Trophoblast cell (in vitro differentiated cells and primary cell): ENCODE measurements at regions not wholly inside any gene's neighbourhood (a gene's known extent, or its start where the extent isn't known, plus 50 kb on each side); places are given as distances from the start of the nearest gene placed in this dataset.

Experiments used
- DNase-seq, 2 donors: peaks; one replicate each; pipeline ENCODE4 v3.0.0-alpha.2; 2016
- H2AFZ ChIP-seq: 2 replicates; pipeline ENCODE4 v1.6.1; 2013; ENCODE audit warnings: low read length, moderate library complexity, mild to moderate bottlenecking; ENCODE audit not compliant: insufficient read depth, poor library complexity
- H2AK5ac ChIP-seq: 2 replicates; pipeline ENCODE4 v1.6.1; 2013; ENCODE audit warnings: mild to moderate bottlenecking, low read length
- H2BK120ac ChIP-seq: 2 replicates; pipeline ENCODE4 v1.6.1; 2013; ENCODE audit warnings: low read length, mild to moderate bottlenecking, moderate library complexity; ENCODE audit not compliant: insufficient read depth, poor library complexity
- H2BK12ac ChIP-seq: 2 replicates; pipeline ENCODE4 v1.6.1; 2013; ENCODE audit warnings: mild to moderate bottlenecking, low read length, moderate library complexity
- H2BK5ac ChIP-seq: 2 replicates; pipeline ENCODE4 v1.6.1; 2013; ENCODE audit warnings: low read length, low read depth, moderate library complexity, mild to moderate bottlenecking; ENCODE audit not compliant: poor library complexity
- H3K14ac ChIP-seq: 2 replicates; pipeline ENCODE4 v1.6.1; 2013; ENCODE audit warnings: mild to moderate bottlenecking, low read length
- H3K18ac ChIP-seq: 2 replicates; pipeline ENCODE4 v1.6.1; 2013; ENCODE audit warnings: mild to moderate bottlenecking, low read length
- H3K23ac ChIP-seq: 2 replicates; pipeline ENCODE4 v1.6.1; 2013; ENCODE audit warnings: low read length
- H3K27ac ChIP-seq: 2 replicates; pipeline ENCODE4 v1.5.1; 2013; ENCODE audit warnings: low read depth, mild to moderate bottlenecking, inconsistent platforms, low read length, moderate library complexity
- H3K27me3 ChIP-seq: 2 replicates; pipeline ENCODE4 v1.6.1; 2013; ENCODE audit warnings: inconsistent platforms, mild to moderate bottlenecking, low read length, moderate library complexity; ENCODE audit not compliant: insufficient read depth
- H3K36me3 ChIP-seq, 2 experiments: 1 replicate in 1 of 2; 2 replicates in 1 of 2; pipeline ENCODE4 v1.6.1; 2013; ENCODE audit warnings: low read length in 2 of 2, mild to moderate bottlenecking in 2 of 2, moderate library complexity in 1 of 2; ENCODE audit not compliant: insufficient read depth in 2 of 2, control insufficient read depth in 1 of 2
- H3K4ac ChIP-seq: 2 replicates; pipeline ENCODE4 v1.6.1; 2013; ENCODE audit warnings: low read depth, mild to moderate bottlenecking, low read length, moderate library complexity
- H3K4me1 ChIP-seq, 2 experiments: 1 replicate in 1 of 2; 2 replicates in 1 of 2; pipeline ENCODE4 v1.6.1; 2013; ENCODE audit warnings: low read length in 2 of 2, mild to moderate bottlenecking in 2 of 2, moderate library complexity in 1 of 2; ENCODE audit not compliant: insufficient read depth in 2 of 2, control insufficient read depth in 1 of 2
- H3K4me2 ChIP-seq: 2 replicates; pipeline ENCODE4 v1.6.1; 2013; ENCODE audit warnings: inconsistent platforms, mild to moderate bottlenecking, low read length, moderate library complexity
- H3K4me3 ChIP-seq: 2 replicates; pipeline ENCODE4 v1.5.1; 2013; ENCODE audit warnings: mild to moderate bottlenecking, low read depth, low read length, inconsistent platforms
- H3K79me1 ChIP-seq: one replicate; pipeline ENCODE4 v1.6.1; 2013; ENCODE audit warnings: low read length
- H3K79me2 ChIP-seq: 2 replicates; pipeline ENCODE4 v1.6.1; 2013; ENCODE audit warnings: low read length, mild to moderate bottlenecking; ENCODE audit not compliant: control insufficient read depth, insufficient read depth, poor library complexity
- H3K9ac ChIP-seq: 2 replicates; pipeline ENCODE4 v1.6.1; 2013; ENCODE audit warnings: mild to moderate bottlenecking, low read length
- H3K9me3 ChIP-seq: 2 replicates; pipeline ENCODE4 v1.6.1; 2013; ENCODE audit warnings: low read depth, mild to moderate bottlenecking, control low read depth, inconsistent platforms, low read length; ENCODE audit not compliant: insufficient read depth
- H4K12ac ChIP-seq: 2 replicates; pipeline ENCODE4 v1.6.1; 2013; ENCODE audit warnings: low read depth, mild to moderate bottlenecking, low read length, moderate library complexity
- H4K8ac ChIP-seq: 2 replicates; pipeline ENCODE4 v1.6.1; 2013; ENCODE audit warnings: low read depth, mild to moderate bottlenecking, low read length, moderate library complexity
- H4K91ac ChIP-seq: one replicate; pipeline ENCODE4 v1.6.1; 2013; ENCODE audit warnings: low read depth, mild to moderate bottlenecking, low read length, moderate library complexity
- WGBS: extraction: QIAGEN DNeasy Blood & Tissue Kit; methylation state at CpG from one replicate; pipeline ENCODE4 v1.1.7; 2013; ENCODE audit warnings: missing lambda C conversion rate; ENCODE audit not compliant: insufficient read length, insufficient coverage; ENCODE audit errors: extremely low coverage; 5-methylcytosine and 5-hydroxymethylcytosine counted together

DNA sequence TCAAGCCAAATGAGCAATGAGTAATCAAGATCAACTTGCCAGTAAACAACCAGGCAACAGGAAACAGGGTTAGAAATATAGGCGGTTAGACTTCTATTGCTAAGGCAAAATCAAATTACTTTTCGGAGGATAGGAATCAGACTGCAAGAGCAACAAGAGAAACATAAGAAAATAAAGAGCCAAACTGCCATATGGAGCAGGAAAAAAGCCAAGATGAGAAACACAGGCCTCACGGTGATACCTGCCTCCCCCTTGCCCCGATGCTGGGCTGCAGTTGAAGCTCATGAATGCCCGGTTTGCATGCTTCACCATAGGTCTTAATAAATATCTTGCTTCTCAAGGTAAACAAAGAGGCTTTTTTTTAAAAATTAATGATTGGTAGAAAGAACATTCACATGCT lies 158.4 kb upstream of the MAGEC2 start:
- Histone ChIP-seq H3K23ac (no peak overlapping the region), H2BK120ac (no peak overlapping the region), H2AFZ (no peak overlapping the region), H3K27me3 (no peaks in the 10 kb centered on the region), H3K9me3 (no peaks in the 10 kb centered on the region), H3K18ac (no peak overlapping the region), H3K36me3 (no peaks in the 10 kb centered on the region), H4K12ac (no peak overlapping the region), H3K79me1 (no peaks in the 10 kb centered on the region), H2BK12ac (no peak overlapping the region), H4K91ac (no peak overlapping the region), H3K4ac (no peak overlapping the region), H3K4me3 (no peak overlapping the region), H3K4me2 (no peak overlapping the region), H2AK5ac (no peak overlapping the region), H3K9ac (no peak overlapping the region), H3K4me1 (no peaks in the 10 kb centered on the region), H3K14ac (no peak overlapping the region), H4K8ac (no peak overlapping the region), H3K27ac (no peak overlapping the region), H3K79me2 (no peaks in the 10 kb centered on the region), H2BK5ac (no peak overlapping the region)
- no CpG with 5 or more reads among the region's 5 CpGs for WGBS
- DNase-seq = no peak

DNA sequence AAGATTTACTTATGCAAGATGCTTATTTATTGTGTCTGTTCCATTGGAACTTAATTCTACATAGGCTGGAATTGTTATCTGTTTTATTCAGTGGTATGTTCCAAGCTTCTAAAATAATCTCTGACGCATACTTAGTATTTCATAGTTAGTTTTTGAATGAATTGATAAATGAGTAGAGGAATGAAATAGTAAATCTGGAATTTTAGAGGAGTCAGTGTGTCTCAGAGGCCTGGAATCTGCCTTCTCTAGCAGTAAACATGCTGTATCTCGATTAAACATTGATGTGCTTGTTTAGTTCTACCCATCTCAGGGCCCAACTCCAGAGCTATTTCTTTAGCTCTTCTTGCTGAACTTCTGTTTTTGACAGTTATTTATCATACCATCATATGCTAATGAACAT lies 154.2 kb upstream of the MAGEC2 start:
- Histone ChIP-seq H3K23ac (no peak overlapping the region), H3K36me3 (no peaks in the 10 kb centered on the region), H3K9ac (no peak overlapping the region), H2BK120ac (no peak overlapping the region), H3K4me3 (no peak overlapping the region), H4K91ac (no peak overlapping the region), H3K79me2 (no peaks in the 10 kb centered on the region), H3K79me1 (no peaks in the 10 kb centered on the region), H2AFZ (no peak overlapping the region), H3K27me3 (no peaks in the 10 kb centered on the region), H3K9me3 (no peaks in the 10 kb centered on the region), H4K12ac (no peak overlapping the region), H3K4me2 (no peak overlapping the region), H3K14ac (no peak overlapping the region), H3K18ac (no peak overlapping the region), H2BK12ac (no peak overlapping the region), H3K4ac (no peak overlapping the region), H2AK5ac (no peak overlapping the region), H4K8ac (no peak overlapping the region), H3K27ac (no peak overlapping the region), H3K4me1 (no peaks in the 10 kb centered on the region), H2BK5ac (no peak overlapping the region)
- DNase-seq = no peak
- WGBS = no CpG with 5 or more reads among the region's 2 CpGs

DNA sequence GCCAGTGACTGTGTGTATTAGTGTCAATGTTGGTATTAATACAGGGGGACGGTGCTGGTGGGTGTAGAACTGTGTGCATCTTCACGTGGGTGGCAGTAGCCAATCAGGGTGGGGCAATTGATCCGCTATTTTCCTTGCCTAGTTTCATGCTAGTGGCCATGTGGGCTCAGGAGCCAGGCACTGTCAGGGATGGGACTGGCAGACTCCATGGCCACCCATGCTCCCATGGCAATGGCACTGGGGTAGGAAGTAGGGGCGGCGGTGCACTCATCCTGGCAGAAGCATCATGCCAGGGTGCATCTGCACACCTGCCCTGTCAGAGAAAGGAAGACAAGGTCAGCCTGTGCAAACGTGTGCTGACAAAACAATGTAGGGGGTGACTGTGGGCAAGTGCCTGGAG lies 122.1 kb upstream of the MAGEC2 start:
- H3K79me1 ChIP-seq = no peaks in the 10 kb centered on the region
- WGBS = no CpG with 5 or more reads among the region's 6 CpGs
- DNase-seq = no peak

DNA sequence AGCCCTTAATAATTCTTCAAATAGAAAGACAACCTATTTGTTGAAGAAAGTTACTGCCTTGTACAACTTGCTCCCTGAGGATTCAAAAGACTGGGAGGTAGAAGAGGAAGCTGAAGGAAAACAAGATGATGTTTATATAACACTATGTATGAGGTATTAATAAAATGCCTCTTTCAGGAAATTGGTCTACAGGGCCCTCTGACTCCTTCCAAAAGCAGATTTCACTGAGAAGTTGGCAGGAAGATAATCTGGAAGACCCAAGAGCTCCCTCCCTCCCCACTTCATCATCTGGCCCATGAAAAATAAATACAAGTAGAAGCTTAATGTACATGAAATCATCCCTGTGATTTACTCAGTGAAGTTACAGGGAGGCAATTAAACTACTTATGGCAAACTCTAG lies 107.5 kb upstream of the MAGEC2 start:
- Histone ChIP-seq H2BK120ac (no peak overlapping the region), H3K27ac (no peak overlapping the region), H3K27me3 (no peaks in the 10 kb centered on the region), H3K9ac (no peak overlapping the region), H4K91ac (no peak overlapping the region), H3K9me3 (no peaks in the 10 kb centered on the region), H3K18ac (no peak overlapping the region), H3K14ac (no peak overlapping the region), H3K4me3 (no peak overlapping the region), H2AK5ac (no peak overlapping the region), H3K23ac (no peak overlapping the region), H2BK5ac (no peak overlapping the region), H3K4ac (no peak overlapping the region), H3K79me1 (no peaks in the 10 kb centered on the region), H2AFZ (no peak overlapping the region), H4K12ac (no peak overlapping the region), H4K8ac (no peak overlapping the region), H3K79me2 (no peaks in the 10 kb centered on the region), H3K4me1 (no peaks in the 10 kb centered on the region), H3K4me2 (no peak overlapping the region), H3K36me3 (no peaks in the 10 kb centered on the region), H2BK12ac (no peak overlapping the region)
- DNase-seq = no peak

More for the DNA sequence above, 122.1 kb upstream of the MAGEC2 start:
- H2AFZ ChIP-seq = no peak overlapping the region
- H3K4me1 ChIP-seq = no peaks in the 10 kb centered on the region
- H3K27me3 ChIP-seq = no peaks in the 10 kb centered on the region
- no peak overlapping the region for H4K91ac ChIP-seq
- H2AK5ac ChIP-seq = no peak overlapping the region
- H3K27ac ChIP-seq = no peak overlapping the region
- H4K12ac ChIP-seq = no peak overlapping the region
- H3K79me2 ChIP-seq = no peaks in the 10 kb centered on the region
- no peak overlapping the region for H2BK120ac ChIP-seq
- no peak overlapping the region for H3K23ac ChIP-seq
- no peak overlapping the region for H3K4me2 ChIP-seq
- H3K9me3 ChIP-seq = no peaks in the 10 kb centered on the region
- H3K18ac ChIP-seq = no peak overlapping the region
- H3K9ac ChIP-seq = no peak overlapping the region
- H3K4ac ChIP-seq = no peak overlapping the region
- no peak overlapping the region for H4K8ac ChIP-seq
- no peaks in the 10 kb centered on the region for H3K36me3 ChIP-seq
- no peak overlapping the region for H3K14ac ChIP-seq
- H2BK12ac ChIP-seq = no peak overlapping the region
- no peak overlapping the region for H3K4me3 ChIP-seq
- H2BK5ac ChIP-seq = no peak overlapping the region

DNA sequence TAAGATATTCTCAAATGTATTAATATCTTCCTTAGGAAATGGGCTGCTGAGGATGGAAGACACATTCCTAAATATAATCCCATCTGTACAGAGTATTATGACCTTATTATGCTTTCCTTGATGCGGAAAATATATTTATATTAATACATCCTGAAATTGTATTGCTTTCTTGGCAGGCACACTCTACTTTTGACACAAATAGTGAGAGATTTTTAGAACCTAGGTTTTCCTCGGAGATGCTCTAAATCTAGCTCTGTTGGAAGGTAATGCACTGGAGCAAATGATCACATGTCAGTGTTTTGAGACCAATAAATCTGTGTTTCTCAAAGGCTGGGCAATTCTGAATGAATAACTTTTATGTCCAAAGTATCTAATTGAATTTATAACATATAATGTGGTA lies 94.3 kb upstream of the MAGEC2 start:
- DNase-seq = no peak
- Histone ChIP-seq H4K8ac (no peak overlapping the region), H3K4me3 (no peak overlapping the region), H3K9ac (no peak overlapping the region), H3K27me3 (no peaks in the 10 kb centered on the region), H2BK120ac (no peak overlapping the region), H4K91ac (no peak overlapping the region), H4K12ac (no peak overlapping the region), H3K79me2 (no peaks in the 10 kb centered on the region), H3K36me3 (no peaks in the 10 kb centered on the region), H3K4me2 (no peak overlapping the region), H3K9me3 (no peaks in the 10 kb centered on the region), H3K4ac (no peak overlapping the region), H3K4me1 (no peaks in the 10 kb centered on the region), H3K27ac (no peak overlapping the region), H2BK5ac (no peak overlapping the region), H3K18ac (no peak overlapping the region), H3K23ac (no peak overlapping the region), H2BK12ac (no peak overlapping the region), H3K79me1 (no peaks in the 10 kb centered on the region), H3K14ac (no peak overlapping the region), H2AFZ (no peak overlapping the region), H2AK5ac (no peak overlapping the region)
- no CpG with 5 or more reads among the region's 2 CpGs for WGBS
